Activated T-helper 17 cell treated with anti-CD3 and anti-CD28 coated beads, Interleukin-2, amount 50 U/mL, for 72 hours (primary cell): ENCODE measurements at regions not wholly inside any gene's neighbourhood (a gene's known extent, or its start where the extent isn't known, plus 50 kb on each side); places are given as distances from the start of the nearest gene placed in this dataset.
A peak's percentile ranks its signal among the peaks of the same experiment; 100 is the strongest.
"Not testable (repeated sequence)": the region's sequence is repeated elsewhere in the genome, so short reads cannot be mapped to it uniquely, and the experiment has no call there.

Experiments
- ATAC-seq: fragments of 150-1000 bp; cut with Tn5 transposase; replicated peaks from 2 replicates; pipeline ENCODE4 v1.10.0; 2021; ENCODE audit warnings: mild to moderate bottlenecking, moderate library complexity
- H3K27ac Mint-ChIP-seq: one replicate; pipeline ENCODE4 v1.8.0; 2022; ENCODE audit warnings: mixed read lengths
- H3K27me3 Mint-ChIP-seq: one replicate; pipeline ENCODE4 v1.8.0; 2022; ENCODE audit warnings: mixed read lengths
- H3K36me3 Mint-ChIP-seq: one replicate; pipeline ENCODE4 v1.8.0; 2022; ENCODE audit warnings: low read depth, mild to moderate bottlenecking, mixed read lengths
- H3K4me1 Mint-ChIP-seq: one replicate; pipeline ENCODE4 v1.8.0; 2022; ENCODE audit warnings: mixed read lengths
- H3K4me3 Mint-ChIP-seq: one replicate; pipeline ENCODE4 v1.8.0; 2022; ENCODE audit warnings: mild to moderate bottlenecking, mixed read lengths
- H3K9me3 Mint-ChIP-seq: one replicate; pipeline ENCODE4 v1.8.0; 2022; ENCODE audit warnings: mixed read lengths

DNA sequence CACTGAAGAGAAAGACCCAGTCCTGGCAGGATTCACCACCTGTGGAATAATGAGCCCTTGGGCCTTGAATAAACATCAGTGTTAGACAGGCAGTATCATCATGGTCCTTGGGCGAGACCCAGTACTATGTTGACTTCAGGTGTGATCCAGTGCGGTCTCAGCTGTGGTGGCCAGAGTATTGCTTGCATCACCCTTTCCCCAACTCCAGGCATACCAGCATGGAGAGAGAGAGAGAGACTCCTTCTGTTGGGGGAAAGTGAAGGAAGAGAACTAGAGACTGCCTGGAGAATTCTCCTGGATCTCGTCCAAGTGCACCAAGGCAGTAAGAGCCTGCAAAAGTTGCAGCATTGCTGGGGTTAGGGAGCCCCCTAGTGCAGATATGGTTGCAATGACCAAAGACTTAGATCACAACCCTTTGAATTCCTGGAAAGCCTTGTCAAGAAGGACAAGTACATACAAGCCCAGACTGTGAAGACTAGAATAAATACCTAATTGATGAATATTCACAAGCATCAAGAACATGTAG, 61.1 kb upstream of the VAMP7 start:
- Mint-ChIP-seq H3K27ac (no peak overlapping the region), H3K4me1 (no peaks in the 10 kb centered on the region), H3K27me3 (peaks cover 15% of the 10 kb centered on the region), H3K4me3 (no peak overlapping the region), H3K9me3 (peaks cover 5% of the 10 kb centered on the region), H3K36me3 (no peaks in the 10 kb centered on the region)
- peak; percentile 60 for ATAC-seq

DNA sequence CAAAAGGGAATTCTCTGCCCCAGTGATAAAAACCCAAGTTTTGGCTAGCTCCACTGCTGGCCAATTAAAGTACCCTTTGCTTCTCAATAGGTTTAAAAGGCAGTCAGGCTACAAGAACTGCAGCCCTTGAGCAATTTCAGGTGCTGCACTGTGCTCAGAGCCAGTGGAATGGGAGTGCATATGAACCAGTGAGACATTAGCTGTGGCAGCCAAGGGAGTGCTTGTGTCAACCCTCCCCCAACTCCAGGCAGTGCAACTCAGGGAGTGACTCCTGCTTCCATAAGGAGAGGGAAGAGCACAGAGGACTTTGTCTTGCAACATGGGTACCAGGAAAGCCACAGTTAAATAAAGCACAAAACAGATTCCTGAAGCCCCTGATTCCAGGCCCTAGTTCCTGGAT, 61.6 kb upstream of the VAMP7 start:
- Mint-ChIP-seq H3K4me1 (no peaks in the 10 kb centered on the region), H3K27me3 (peaks cover 15% of the 10 kb centered on the region), H3K9me3 (no peaks in the 10 kb centered on the region), H3K36me3 (no peaks in the 10 kb centered on the region), H3K27ac (no peak overlapping the region), H3K4me3 (no peak overlapping the region)
- ATAC-seq = no peak

GRCh38 chrX:155814391-155814790, 66.8 kb upstream of the VAMP7 start:
- not testable (repeated sequence) for H3K4me1 Mint-ChIP-seq, H3K4me3 Mint-ChIP-seq

GRCh38 chrX:155779831-155780230, 101.3 kb upstream of the VAMP7 start:
- H3K4me1 Mint-ChIP-seq = no peaks in the 10 kb centered on the region
- no peak for ATAC-seq
- no peaks in the 10 kb centered on the region for H3K9me3 Mint-ChIP-seq
- no peak overlapping the region for H3K27ac Mint-ChIP-seq
- H3K27me3 Mint-ChIP-seq = no peaks in the 10 kb centered on the region
- no peak overlapping the region for H3K4me3 Mint-ChIP-seq
- H3K36me3 Mint-ChIP-seq = no peaks in the 10 kb centered on the region

More at GRCh38 chrX:155814391-155814790, 66.8 kb upstream of the VAMP7 start:
- ATAC-seq, H3K27me3 Mint-ChIP-seq, H3K27ac Mint-ChIP-seq, H3K36me3 Mint-ChIP-seq, H3K9me3 Mint-ChIP-seq: not testable (repeated sequence)

DNA sequence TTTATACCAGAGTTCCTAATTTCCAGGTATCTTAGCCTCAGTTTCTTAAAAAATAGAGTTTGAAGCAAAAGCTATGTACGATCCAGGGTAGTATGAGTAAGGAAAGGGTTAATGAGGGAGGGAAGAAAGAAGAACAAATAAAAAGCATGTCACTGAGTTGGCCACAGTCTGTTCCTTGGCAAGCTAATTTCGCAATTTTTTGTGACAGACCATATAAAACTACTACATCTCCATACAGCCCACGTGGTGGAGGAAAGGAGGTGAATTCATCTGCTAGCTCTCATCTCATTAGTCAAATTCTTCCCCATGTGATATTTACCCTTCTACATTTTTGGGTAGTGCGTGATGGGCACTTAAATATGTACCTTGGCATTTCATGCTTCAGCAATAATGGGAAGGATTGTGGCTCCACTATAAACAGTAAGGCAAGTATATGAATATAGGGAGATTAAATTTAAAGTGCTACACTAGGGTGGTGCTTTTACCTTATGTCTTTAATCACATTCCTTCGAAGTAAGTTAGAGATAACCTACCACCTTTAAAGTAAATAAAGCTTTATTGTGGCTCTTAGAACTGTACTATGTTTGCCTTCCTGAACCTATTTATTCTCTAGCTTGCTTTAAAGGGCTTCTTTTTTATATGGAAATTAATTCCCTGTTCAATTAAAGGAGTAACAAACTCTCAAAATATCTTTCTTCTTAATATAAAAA, 102.1 kb upstream of the VAMP7 start:
- Mint-ChIP-seq H3K27me3 (no peaks in the 10 kb centered on the region), H3K27ac (no peak overlapping the region), H3K9me3 (no peaks in the 10 kb centered on the region), H3K4me3 (no peak overlapping the region), H3K36me3 (no peaks in the 10 kb centered on the region), H3K4me1 (no peaks in the 10 kb centered on the region)
- no peak for ATAC-seq

DNA sequence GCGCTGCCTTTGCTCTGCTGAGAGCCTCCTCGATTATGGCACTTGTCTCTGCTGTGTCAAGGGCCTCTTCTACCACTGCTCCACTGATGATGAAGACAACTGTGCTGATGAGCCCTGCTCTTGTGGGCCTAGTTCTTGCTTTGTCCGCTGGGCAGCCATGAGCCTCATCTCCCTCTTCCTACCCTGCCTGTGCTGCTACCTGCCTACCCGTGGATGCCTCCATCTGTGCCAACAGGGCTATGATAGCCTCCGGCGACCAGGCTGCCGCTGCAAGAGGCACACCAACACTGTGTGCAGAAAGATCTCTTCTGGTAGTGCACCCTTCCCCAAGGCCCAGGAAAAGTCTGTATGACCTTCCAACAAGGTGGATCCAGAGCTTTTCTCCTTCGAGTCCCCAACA, 106.8 kb upstream of the VAMP7 start:
- Mint-ChIP-seq H3K36me3 (no peaks in the 10 kb centered on the region), H3K9me3 (no peaks in the 10 kb centered on the region), H3K4me3 (no peak overlapping the region), H3K27me3 (no peaks in the 10 kb centered on the region), H3K27ac (no peak overlapping the region), H3K4me1 (no peaks in the 10 kb centered on the region)
- ATAC-seq = no peak

- Mint-ChIP-seq H3K27me3 (no peaks in the 10 kb centered on the region), H3K27ac (no peak overlapping the region), H3K4me3 (peak overlapping the region; percentile 66), H3K36me3 (no peaks in the 10 kb centered on the region), H3K4me1 (no peaks in the 10 kb centered on the region), H3K9me3 (no peaks in the 10 kb centered on the region)
- ATAC-seq = no peak
Observed at GRCh38 chrX:155767876-155768769, 113.0 kb upstream of the VAMP7 start.

DNA sequence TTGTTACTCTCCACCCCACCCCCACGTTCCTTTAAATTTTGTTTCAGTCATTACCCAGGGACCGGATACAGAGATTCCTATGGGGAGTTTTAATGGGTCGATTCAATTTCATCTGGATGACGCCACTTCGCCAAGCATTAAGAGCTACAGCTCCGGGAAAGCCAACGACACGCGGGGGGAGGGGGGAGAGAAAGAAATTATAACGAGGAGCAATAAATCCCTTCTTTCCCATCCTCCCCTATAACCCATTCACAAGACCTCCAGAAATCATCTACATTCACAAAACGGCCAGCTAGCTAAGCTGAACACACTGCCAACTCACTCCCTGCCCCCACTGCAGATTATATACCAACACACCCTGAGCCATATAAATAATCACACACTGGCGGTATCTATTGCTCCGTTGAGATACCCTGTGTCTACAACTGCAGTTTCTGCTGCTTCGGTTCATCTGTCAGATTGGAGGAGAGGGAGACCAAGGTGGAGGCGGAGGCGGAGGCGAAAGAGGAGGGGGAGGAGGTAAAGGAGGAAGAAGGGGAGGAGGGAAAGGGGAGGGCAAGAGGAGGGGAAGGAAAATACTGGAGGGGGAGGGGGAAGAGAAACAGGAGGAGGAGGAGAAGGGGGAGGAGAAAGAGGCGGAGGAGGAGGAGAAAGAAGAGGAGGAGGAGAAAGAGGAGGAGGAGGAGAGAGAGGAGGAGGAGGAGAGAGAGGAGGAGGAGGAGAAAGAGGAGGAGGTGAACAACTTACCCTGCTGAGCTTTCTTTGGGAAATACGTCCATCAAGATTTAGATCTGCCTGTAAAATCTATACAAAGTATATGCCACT, 113.9 kb upstream of the VAMP7 start:
- H3K27ac Mint-ChIP-seq = no peak overlapping the region
- peak; percentile 67 for ATAC-seq
- H3K9me3 Mint-ChIP-seq = no peaks in the 10 kb centered on the region
- H3K27me3 Mint-ChIP-seq = no peaks in the 10 kb centered on the region
- H3K4me3 Mint-ChIP-seq = peak overlapping the region; percentile 66
- no peaks in the 10 kb centered on the region for H3K4me1 Mint-ChIP-seq
- no peaks in the 10 kb centered on the region for H3K36me3 Mint-ChIP-seq

GRCh38 chrX:155766321-155766720, 114.8 kb upstream of the VAMP7 start:
- Mint-ChIP-seq H3K36me3 (no peaks in the 10 kb centered on the region), H3K27ac (no peak overlapping the region), H3K9me3 (peaks cover 4% of the 10 kb centered on the region), H3K4me1 (no peaks in the 10 kb centered on the region), H3K4me3 (no peak overlapping the region), H3K27me3 (no peaks in the 10 kb centered on the region)
- no peak for ATAC-seq

GRCh38 chrX:155761185-155761584, 120.0 kb upstream of the VAMP7 start:
- H3K4me1 Mint-ChIP-seq = no peaks in the 10 kb centered on the region
- H3K27me3 Mint-ChIP-seq = no peaks in the 10 kb centered on the region
- no peaks in the 10 kb centered on the region for H3K36me3 Mint-ChIP-seq
- no peak overlapping the region for H3K27ac Mint-ChIP-seq
- H3K9me3 Mint-ChIP-seq = peaks cover 4% of the 10 kb centered on the region
- ATAC-seq = no peak
- H3K4me3 Mint-ChIP-seq = no peak overlapping the region

GRCh38 chrX:155757046-155757759, 123.9 kb upstream of the VAMP7 start:
- Mint-ChIP-seq H3K27ac (no peak overlapping the region), H3K4me1 (no peaks in the 10 kb centered on the region), H3K36me3 (no peaks in the 10 kb centered on the region), H3K27me3 (no peaks in the 10 kb centered on the region), H3K4me3 (no peak overlapping the region), H3K9me3 (peaks cover 4% of the 10 kb centered on the region)
- no peak for ATAC-seq

- Mint-ChIP-seq H3K27me3 (no peaks in the 10 kb centered on the region), H3K27ac (no peak overlapping the region), H3K4me1 (no peaks in the 10 kb centered on the region), H3K9me3 (no peaks in the 10 kb centered on the region), H3K36me3 (no peaks in the 10 kb centered on the region), H3K4me3 (no peak overlapping the region)
- no peak for ATAC-seq
Observed at GRCh38 chrX:155755706-155756337, 125.3 kb upstream of the VAMP7 start.

- no peaks in the 10 kb centered on the region for H3K36me3 Mint-ChIP-seq
- ATAC-seq = no peak
- no peaks in the 10 kb centered on the region for H3K27me3 Mint-ChIP-seq
- H3K4me3 Mint-ChIP-seq = no peak overlapping the region
- H3K9me3 Mint-ChIP-seq = peaks cover 3% of the 10 kb centered on the region
- no peak overlapping the region for H3K27ac Mint-ChIP-seq
- no peaks in the 10 kb centered on the region for H3K4me1 Mint-ChIP-seq
Observed at GRCh38 chrX:155751131-155751530, 130.0 kb upstream of the VAMP7 start.
